ENCODE measurements at regions not wholly inside any gene's neighbourhood (a gene's known extent, or its start where the extent isn't known, plus 50 kb on each side); places are given as distances from the start of the nearest gene placed in this dataset.
"Not testable (repeated sequence)": the region's sequence is repeated elsewhere in the genome, so short reads cannot be mapped to it uniquely, and the experiment has no call there.

DNA sequence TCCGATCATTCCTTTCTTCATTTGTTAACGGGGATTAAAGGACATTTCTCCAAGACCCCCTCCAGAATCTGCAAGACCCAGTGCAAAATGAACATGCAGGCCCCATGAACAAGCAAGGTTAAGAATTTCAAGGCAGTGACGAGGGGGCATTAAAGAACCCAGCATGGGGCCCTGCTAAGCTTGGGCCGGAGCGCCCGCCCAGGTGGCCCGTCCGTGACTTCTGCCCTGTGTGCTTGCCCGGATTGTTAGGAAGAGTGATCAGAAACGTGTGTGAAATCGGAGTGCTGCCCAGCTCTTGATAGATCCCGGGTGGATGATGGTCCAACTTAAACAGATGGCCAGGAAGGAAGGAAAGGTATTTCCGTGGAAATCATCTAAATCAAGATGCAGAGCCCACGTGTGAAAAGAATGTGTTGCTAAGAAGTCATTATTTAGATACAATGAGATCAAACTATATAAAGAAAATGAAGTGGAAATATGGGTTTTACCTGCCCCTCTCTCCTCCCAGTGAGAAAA lies 213.6 kb downstream of the KLF6 start:
- no peak for DNase-seq (ENCODE audit: low read depth)

DNA sequence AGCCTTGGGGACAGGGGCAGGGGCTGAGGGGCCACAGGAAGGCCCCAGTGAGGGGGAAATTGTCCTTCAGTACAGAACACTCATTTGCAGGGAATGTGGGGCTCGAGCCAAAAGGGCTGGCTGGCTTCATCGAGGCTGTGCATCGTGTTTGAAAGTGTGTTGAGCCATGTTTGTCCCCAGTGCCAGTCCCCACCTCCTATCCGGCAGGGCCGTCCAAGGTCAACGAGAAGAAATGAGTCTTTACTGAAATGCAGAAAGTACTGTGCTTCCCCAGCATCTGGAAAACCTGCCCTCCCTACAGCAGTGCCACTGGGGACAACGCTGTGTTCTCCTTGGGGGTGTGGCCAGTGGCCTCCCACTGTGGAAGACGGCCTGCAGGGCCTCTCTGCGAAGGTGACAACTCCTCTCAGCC lies 214.1 kb downstream of the KLF6 start:
- no peak for DNase-seq (ENCODE audit: low read depth)

DNA sequence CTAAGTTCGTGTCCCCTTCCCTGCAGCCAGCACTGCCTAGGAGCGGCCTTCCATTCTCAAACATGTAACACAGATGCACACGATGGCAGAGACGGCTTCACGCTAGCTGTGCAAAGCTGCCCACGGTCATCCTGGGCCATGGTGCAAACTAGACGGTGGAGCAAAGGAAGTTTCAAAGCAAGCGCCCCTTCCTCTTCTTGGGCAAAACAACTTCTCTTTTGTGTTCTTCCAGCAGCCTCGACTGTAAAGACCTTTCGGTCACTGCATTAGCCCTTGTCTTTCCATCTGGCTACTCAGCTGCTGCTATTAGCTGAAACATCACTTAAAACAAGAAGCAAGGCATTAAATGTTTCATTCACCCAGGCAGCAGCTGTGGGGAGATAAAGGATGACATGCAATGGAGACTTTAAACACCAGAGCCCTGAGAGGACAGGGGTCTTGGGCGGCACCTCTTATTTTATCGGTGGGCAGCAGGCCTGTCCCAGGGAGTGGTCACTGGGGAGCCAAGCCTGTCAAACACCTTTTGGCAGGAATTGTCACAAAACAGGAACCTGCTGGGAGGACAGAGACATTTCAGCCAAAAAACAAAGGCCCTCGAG lies 214.8 kb downstream of the KLF6 start:
- DNase-seq (ENCODE audit: low read depth), result no peak

DNA sequence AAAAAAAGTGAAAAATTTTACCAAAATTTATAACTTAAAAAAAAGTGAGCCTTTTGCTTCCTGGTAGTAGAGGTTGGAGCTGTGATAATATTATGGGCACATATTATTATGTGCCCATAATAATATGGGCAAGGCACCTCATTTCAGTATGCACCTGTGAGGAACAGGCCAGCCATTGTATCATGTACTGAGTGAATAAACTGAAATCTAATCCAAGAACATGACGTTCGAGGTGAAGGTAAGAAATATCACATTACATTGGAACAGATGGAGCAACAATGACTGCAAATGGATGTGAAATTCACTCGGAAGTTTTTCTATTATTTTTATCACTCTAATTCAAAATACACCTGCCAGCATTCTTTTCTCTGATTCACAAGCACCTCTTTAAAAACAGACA lies 216.0 kb downstream of the KLF6 start:
- DNase-seq (ENCODE audit: low read depth), result no peak

DNA sequence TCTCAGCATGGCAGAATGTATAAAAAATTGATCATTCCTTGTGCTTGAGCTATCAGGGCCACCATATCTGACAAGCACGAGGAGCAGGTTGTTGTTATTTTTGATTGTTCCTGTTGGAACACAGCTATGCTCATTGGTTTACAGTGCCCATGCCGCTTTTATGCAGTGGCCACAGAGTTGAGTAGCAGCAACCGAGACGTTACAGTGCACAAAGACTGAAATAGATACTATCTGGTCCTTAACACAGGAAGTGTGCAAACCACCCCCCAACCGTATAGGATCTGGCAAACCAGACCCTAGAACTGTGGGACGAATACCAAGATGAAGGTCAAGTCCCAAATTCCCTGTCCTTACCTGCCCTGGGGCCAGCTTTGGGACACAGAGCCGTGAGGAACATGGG lies 216.6 kb downstream of the KLF6 start:
- DNase-seq (ENCODE audit: low read depth), result no peak

DNA sequence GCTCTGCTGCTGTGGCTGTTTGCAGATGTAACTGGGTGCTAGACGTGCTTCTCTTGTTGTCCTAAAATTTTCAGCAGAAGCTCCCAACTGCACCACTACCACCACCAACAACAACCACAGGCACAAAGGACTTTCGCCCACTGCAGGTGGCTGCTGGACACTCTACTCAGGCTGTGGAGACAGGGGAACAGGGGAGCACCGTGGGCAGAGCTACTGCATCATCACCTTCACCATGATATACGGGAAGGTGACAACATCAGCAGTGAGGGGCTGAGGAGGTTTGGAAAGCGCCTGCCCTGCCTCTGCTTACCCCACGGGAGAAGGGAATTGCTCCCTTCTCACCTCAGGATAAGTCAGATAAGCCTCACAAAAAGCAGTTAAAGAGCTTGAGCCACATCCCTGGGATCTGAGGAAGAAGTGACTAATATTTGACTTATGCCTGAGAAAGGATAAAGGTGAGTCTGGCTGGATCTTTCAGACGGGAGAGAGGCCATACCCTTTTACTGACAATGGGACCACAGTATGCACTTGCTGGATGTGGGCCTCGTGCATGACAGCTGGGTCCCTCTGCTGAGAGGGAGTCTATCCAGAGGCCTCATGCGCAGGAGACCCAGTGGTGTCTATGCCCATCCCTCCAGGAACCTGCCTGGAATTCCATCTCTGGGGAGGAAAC lies 217.6 kb downstream of the KLF6 start:
- DNase-seq (ENCODE audit: low read depth), result no peak

DNA sequence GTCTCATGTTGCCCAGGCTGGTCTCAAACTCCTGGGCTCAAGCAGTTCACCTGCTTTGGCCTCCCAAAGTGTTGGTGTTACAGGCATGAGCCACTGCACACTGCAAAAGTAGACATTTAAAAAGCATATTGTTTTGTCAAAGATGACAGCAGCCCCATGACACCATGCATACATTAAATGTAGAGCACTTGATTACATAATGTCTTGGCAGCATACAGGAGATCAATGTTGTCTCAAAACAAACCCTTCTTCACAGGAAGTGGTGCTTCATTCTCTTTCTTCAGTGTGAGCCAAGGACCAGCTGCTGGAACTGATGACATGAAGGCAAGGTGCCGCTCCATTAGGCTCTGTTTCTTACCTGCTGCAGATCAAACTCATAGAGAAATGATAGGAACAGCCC lies 218.4 kb downstream of the KLF6 start:
- DNase-seq (ENCODE audit: low read depth), result no peak

DNA sequence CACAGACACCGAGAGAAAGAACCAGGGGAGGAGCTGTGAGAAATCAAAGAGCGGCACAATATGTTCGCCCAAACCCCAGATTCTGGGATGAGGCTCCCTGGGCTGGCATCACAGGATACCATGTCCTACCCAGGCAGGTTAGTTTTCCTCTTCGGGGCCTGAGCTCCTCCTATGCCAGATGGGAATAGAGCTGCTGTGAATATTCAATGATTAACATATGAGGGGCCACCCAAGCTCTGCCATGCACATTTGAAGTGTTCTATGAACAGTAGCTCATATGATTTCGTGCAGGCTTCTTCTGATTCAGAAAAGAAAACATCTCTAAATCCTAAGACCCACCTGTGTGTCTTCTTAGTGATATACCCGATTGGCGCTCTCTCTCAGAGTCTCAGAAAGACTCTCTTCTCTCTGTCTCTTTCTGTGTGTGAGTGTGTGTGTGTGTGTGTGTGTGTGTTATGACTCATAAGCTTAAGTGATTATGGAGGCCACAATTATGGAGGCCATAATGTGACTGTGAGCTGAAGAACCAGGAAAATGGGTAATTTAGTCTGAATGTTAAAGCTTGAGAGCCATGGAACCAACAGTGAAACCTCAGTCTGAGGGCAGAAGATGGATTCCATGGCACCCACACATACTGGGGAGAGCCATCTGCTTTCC lies 220.5 kb downstream of the KLF6 start:
- DNase-seq (ENCODE audit: low read depth), result no peak

DNA sequence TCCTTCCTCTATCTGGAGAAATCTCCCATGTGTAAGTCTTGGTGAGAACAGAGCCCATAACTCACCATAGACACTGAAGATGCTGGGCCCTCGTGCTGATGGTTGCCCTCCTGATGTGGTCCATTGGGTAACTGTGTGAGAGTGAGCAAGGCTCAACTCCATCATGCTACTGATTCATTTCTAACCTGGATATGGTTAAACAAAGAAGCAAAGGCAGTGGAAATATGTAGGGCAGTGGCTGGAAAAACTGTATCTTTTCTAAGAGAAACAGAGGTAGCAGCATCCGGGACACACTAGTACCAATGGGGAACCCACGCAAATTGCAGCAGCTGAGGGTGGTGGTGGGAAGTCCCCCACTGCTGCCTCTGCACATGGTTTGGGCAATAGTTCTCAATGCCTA lies 221.7 kb downstream of the KLF6 start:
- DNase-seq (ENCODE audit: low read depth), result no peak

DNA sequence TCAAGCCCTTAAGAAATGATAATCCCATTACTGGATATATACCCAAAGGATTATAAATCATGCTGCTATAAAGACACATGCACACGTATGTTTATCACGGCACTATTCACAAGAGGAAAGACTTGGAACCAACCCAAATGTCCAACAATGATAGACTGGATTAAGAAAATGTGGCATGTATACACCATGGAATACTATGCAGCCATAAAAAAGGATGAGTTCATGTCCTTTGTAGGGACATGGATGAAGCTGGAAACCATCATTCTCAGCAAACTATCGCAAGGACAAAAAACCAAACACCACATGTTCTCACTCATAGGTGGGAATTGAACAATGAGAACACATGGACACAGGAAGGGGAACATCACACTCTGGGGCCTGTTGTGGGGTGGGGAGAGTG lies 224.4 kb downstream of the KLF6 start:
- DNase-seq (ENCODE audit: low read depth), result not testable (repeated sequence)

DNA sequence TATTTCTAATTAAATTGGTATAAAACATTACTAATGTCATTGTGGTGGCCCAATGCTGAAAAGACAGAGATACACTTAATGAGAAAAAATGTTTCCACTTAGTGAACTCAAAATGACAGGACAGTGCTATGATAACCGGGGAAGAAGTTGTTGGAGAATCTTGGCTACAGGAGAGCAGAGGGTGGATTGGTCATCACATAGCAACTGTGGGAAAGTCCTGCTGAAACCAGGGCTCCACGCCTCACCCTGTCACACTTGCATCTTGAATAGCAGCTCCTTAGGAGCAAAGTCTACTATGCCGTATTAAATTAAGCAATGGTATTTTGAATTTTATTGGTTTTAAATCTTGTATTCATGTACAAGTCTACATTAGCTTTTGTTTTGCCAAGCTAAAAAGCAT lies 225.5 kb downstream of the KLF6 start:
- no peak for DNase-seq (ENCODE audit: low read depth)

DNA sequence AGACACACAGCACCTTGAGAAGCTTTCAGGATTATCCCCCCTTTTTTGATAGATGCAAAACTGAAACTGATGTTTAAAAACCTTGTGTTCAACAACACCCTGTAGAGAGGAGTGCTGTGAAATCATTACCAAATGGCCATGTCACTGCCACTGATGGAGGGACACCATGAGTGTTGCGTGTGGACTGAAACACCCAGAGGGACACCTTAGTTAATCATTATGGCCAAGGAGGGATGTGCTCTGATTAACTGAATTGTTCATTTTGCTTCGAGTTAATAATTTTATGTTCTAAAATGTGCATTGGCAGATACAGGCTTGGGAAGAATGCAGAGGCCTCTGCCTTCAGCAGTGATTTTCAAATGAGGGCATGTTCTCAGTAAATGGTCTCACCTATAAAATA lies 226.0 kb downstream of the KLF6 start:
- DNase-seq (ENCODE audit: low read depth), result no peak

DNA sequence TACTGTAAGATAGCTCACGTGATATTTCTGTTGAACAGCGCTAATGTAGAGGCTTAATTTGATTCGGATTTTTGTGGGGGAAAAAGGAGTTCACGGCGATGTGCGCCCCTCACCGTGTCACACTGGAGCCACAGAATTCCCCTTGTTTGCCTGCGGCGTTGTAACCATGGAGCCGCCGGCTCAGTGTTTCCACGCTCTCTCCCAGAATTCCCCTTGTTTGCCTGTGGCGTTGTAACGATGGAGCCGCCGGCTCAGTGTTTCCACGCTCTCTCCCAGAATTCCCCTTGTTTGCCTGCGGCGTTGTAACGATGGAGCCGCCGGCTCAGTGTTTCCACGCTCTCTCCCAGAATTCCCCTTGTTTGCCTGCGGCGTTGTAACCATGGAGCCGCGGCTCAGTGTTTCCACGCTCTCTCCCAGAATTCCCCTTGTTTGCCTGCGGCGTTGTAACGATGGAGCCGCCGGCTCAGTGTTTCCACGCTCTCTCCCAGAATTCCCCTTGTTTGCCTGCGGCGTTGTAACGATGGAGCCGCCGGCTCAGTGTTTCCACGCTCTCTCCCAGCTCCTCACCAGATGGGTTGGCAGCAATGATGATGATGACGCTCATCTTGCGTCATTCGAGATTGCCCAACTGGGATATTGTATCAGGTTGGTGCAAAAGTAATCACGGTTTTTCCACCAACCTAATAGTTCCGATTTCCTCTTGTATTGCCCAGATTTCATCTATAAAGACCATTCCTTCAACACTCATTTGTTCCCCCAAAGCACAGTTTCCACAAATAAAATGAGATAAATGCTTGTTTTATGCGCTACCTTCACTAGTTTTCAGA lies 228.6 kb downstream of the KLF6 start:
- peak; percentile 62 for DNase-seq (ENCODE audit: low read depth)

DNA sequence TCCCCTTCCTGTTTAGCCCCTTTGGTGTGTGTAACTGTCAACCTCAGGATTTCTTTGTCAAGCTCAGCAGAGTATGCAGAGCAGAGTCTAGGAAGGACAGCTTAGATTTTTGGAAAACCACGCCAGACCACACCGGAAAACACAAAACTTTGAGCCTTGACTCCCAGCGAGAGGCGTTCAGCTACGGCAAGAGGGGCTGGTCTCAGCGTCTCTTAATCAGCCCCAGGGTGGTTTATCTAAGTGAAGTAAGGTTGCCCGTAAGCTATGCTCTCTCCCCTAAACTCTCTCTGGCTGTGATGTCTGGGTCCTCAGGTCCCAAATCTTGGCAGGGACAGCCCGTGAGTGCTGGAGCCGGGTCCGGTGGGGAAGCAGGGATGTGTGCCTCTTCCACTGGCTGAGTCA lies 230.9 kb downstream of the KLF6 start:
- no peak for DNase-seq (ENCODE audit: low read depth)

DNA sequence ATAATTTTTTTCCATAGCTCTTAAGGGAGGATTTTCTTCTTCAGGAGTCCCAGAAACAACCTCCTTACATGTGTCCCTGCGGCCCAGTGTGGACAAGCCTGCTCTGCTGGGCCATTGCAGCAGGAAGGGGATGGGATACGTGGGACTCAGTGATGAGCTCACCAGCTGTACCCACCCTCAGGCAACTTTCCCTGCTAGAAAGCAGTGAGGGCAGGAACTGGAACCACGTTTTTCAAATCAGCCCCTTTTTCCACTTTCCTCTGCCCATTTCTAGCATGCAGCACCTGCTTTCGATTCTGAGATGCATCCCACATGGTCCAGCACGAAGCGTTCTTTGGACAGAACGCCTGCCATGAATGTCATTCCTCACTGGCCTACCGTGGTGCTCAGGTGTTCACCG lies 232.7 kb downstream of the KLF6 start:
- DNase-seq (ENCODE audit: low read depth), result no peak

DNA sequence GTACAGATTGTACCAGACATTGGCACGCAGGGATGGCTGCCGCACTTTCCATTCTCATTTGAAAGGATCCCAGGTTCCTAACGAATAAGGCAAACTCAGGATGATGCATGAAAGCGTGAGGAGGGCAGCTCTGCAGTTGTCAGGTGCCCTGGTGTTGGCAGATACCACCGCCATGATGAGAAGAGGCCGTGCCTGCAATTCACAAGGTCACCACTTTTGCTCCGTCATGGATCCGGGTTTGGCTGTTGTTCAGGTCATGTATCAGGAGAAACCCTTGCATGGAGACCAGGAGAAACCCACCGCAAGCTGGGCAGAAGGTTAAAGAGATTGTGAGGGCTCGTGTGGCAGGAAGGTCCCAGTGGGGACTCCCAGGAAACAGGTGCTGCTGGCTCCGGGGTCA lies 233.2 kb downstream of the KLF6 start:
- no peak for DNase-seq (ENCODE audit: low read depth)

DNA sequence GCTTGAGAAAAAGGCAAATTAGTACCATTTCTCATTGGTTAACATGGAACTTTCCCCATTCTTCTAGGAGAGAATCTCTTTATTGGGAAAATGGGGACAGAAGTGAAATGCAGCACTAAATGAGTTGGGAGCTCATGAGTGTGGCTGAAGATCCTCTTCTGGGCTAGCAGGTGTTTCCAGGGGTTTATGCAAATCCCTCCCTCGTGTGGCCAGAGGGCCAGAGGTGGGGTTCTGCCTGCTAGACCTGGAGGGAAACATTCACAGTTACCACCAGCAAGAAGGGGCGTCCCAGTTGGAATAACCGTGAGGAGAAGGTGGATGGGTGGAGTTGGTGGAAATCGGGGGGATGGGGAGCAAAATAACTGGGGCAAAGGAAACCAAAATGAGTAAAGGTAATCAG lies 235.9 kb downstream of the KLF6 start:
- no peak for DNase-seq (ENCODE audit: low read depth)

DNA sequence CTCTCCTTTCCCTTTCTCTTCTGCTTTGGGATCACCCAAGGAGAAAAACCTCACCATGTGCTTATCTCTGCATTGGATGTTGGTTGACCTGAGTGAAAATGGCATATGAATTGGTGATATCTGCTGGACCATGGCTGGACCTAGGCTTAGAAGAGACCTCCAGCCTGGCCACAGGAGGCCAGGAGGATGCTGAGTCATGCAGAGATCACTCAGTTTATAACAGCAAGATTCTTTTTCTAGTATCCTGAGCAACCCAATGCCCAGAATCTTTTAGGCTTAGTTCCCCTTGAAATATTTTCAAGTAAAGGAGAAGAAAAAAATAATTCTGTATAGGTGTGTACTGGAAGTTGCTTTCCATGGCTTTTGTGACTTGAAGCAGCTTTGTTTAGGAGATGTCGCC lies 236.3 kb downstream of the KLF6 start:
- no peak for DNase-seq (ENCODE audit: low read depth)

DNA sequence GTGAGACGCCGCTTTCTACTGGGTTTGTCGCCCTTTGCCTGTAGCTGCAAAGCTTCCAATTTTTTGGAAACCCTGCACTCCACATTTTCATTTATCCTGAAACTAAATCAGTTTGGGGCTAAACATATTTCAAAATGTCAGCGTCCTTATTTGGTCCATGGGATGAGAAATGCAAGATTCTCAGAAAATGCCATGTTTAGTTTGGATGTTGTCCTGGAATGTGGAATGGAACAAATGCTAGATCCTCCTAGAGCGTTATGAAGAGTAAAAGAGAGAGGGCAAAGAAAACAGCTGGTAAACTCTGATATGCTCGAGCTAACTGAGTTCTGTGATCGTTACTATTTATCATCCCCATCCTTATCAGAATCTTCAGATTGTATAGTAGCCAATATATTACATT lies 236.9 kb downstream of the KLF6 start:
- no peak for DNase-seq (ENCODE audit: low read depth)

DNA sequence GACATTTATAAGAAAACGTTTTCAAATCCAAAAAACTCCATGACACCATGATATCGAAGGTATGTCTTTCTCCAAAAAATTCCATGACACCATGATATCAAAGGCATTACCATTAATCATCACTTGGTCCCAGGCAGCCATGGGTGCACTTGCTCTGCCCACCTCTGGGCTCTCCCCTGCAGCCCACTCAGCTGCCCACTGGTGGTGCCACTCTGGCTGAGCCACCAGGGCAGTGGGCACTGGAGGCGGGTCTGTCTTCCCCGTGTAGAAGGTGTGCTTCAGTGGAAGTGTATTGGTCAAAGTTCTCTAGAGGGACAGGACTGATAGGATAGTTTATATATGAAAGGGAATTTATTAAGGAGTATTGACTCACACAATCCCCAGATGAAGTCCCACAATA lies 240.4 kb downstream of the KLF6 start:
- no peak for DNase-seq (ENCODE audit: low read depth)

DNA sequence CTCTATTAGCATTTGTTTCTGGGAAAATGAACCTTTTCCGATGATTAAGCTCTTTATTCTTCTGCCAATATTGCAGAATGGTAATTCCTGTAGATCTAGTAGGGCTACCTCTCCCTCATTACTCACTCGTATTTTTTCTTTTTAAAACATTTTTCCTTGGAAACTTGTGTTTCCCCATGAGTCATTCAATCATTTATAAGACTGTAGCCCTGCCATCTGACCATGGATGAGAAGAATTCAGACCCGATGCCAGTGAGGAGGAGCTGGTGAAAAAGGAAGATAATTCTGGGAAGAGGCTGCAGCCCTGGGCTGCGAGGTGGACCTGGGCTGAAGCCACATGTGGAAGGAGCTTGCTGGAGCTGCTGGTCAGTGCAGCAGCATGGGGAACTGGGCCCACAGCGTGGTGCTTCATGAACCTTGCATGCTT lies 242.8 kb downstream of the KLF6 start:
- DNase-seq (ENCODE audit: low read depth), result peak; percentile 77

DNA sequence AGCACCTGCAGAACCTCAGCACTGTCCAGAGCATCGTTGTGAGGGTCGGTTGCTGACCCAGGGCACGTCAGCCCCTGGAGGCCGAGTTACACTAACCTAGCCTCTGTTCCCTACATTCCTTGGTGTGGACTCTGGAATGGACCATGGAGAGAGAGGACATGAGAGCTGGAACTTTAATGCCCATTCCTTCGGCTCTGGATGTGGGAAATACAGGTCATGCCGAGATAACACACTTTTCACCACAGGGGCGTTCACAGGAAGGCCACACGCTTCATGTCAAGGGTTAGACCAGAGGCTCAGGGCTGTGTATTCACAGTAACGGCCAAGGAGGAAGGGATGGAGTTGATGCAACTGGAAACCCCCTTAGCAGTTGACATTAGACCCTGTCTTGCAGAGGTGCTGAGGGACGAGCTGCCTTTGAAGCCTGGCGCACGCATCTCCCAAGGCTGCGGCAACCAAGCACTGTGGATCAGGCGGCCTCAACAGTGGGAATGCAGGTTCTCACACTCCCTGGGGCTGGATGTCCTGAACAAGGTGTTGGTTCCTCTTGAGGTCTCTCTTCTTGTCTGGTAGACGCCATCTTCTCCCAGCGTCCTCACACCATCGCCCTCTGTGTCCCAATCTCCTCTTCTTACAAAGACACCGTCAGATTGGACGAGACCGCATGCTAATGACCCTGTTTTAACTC lies 245.2 kb downstream of the KLF6 start:
- no peak for DNase-seq (ENCODE audit: low read depth)
